NCI-H1694 (cell line): ENCODE measurements at regions not wholly inside any gene's neighbourhood (a gene's known extent, or its start where the extent isn't known, plus 50 kb on each side); places are given as distances from the start of the nearest gene placed in this dataset.
"Not testable (repeated sequence)": the region's sequence is repeated elsewhere in the genome, so short reads cannot be mapped to it uniquely, and the experiment has no call there.

ENCODE experiments used
- DNase-seq: peaks from one replicate; lab custom pipeline; 2025; lab: John Stamatoyannopoulos, UW

GRCh38 chr4:169934794-169935429 is 91.3 kb downstream of the MFAP3L start:
- DNase-seq: no peak

- no peak for DNase-seq
Observed at GRCh38 chr4:169933531-169933930, 92.7 kb downstream of the MFAP3L start.

- no peak for DNase-seq
Observed at GRCh38 chr4:169931964-169932363, 94.2 kb downstream of the MFAP3L start.

GRCh38 chr4:169930755-169931154 is 95.4 kb downstream of the MFAP3L start:
- not testable (repeated sequence) for DNase-seq

- no peak for DNase-seq
Observed at GRCh38 chr4:169927280-169927679, 98.9 kb downstream of the MFAP3L start.

- no peak for DNase-seq
Observed at GRCh38 chr4:169925678-169926077, 100.5 kb downstream of the MFAP3L start.

GRCh38 chr4:169922632-169923276 is 103.4 kb downstream of the MFAP3L start:
- no peak for DNase-seq

GRCh38 chr4:169921732-169922131 is 104.5 kb downstream of the MFAP3L start:
- no peak for DNase-seq

- no peak for DNase-seq
Observed at GRCh38 chr4:169921237-169921636, 105.0 kb downstream of the MFAP3L start.

GRCh38 chr4:169919194-169920124 is 106.7 kb downstream of the MFAP3L start:
- DNase-seq: not testable (repeated sequence)

- DNase-seq: no peak
Observed at GRCh38 chr4:169915545-169915944, 110.7 kb downstream of the MFAP3L start.

GRCh38 chr4:169914866-169915265 is 111.3 kb downstream of the MFAP3L start:
- no peak for DNase-seq

GRCh38 chr4:169912996-169913395 is 113.2 kb downstream of the MFAP3L start:
- no peak for DNase-seq

GRCh38 chr4:169909897-169910296 is 116.3 kb downstream of the MFAP3L start:
- no peak for DNase-seq

- no peak for DNase-seq
Observed at GRCh38 chr4:169909479-169909878, 116.7 kb downstream of the MFAP3L start.

- no peak for DNase-seq
Observed at GRCh38 chr4:169907705-169908104, 118.5 kb downstream of the MFAP3L start.

- no peak for DNase-seq
Observed at GRCh38 chr4:169906821-169907220, 119.4 kb downstream of the MFAP3L start.

GRCh38 chr4:169906104-169906503 is 120.1 kb downstream of the MFAP3L start:
- DNase-seq: no peak

GRCh38 chr4:169902658-169903345 is 123.4 kb downstream of the MFAP3L start:
- DNase-seq: no peak

GRCh38 chr4:169900241-169900845 is 125.9 kb downstream of the MFAP3L start:
- no peak for DNase-seq

GRCh38 chr4:169899295-169899694 is 126.9 kb downstream of the MFAP3L start:
- no peak for DNase-seq

GRCh38 chr4:169898095-169898494 is 128.1 kb downstream of the MFAP3L start:
- no peak for DNase-seq
